Osteocyte (in vitro differentiated cells): ENCODE measurements at regions not wholly inside any gene's neighbourhood (a gene's known extent, or its start where the extent isn't known, plus 50 kb on each side); places are given as distances from the start of the nearest gene placed in this dataset.

Source experiments
- DNase-seq: peaks from one replicate; pipeline ENCODE4 v3.0.0; 2021; ENCODE audit warnings: mixed read lengths; ENCODE audit not compliant: unreplicated experiment; ENCODE audit errors: extremely low spot score
- H3K27ac Mint-ChIP-seq: one replicate; pipeline ENCODE4 v1.8.0; 2021; ENCODE audit warnings: mild to moderate bottlenecking, mixed read lengths; ENCODE audit not compliant: unreplicated experiment
- H3K27me3 Mint-ChIP-seq: one replicate; pipeline ENCODE4 v1.8.0; 2021; ENCODE audit warnings: mixed read lengths; ENCODE audit not compliant: unreplicated experiment
- H3K36me3 Mint-ChIP-seq: one replicate; pipeline ENCODE4 v1.8.0; 2021; ENCODE audit warnings: mixed read lengths; ENCODE audit not compliant: unreplicated experiment
- H3K4me1 Mint-ChIP-seq: one replicate; pipeline ENCODE4 v1.8.0; 2021; ENCODE audit warnings: mixed read lengths; ENCODE audit not compliant: unreplicated experiment
- H3K4me3 Mint-ChIP-seq: one replicate; pipeline ENCODE4 v1.8.0; 2021; ENCODE audit warnings: mild to moderate bottlenecking, moderate library complexity, mixed read lengths; ENCODE audit not compliant: unreplicated experiment
- H3K9me3 Mint-ChIP-seq: one replicate; pipeline ENCODE4 v1.8.0; 2021; ENCODE audit warnings: mixed read lengths; ENCODE audit not compliant: unreplicated experiment
- TF ChIP-seq, protein P1 (sequence below): fragments of 200-600 bp; sonication (generic); IDR thresholded peaks from 2 replicates; pipeline ENCODE4 v1.5.0; 2021; ENCODE audit warnings: antibody characterized with exemption, mild to moderate bottlenecking, moderate library complexity

DNA sequence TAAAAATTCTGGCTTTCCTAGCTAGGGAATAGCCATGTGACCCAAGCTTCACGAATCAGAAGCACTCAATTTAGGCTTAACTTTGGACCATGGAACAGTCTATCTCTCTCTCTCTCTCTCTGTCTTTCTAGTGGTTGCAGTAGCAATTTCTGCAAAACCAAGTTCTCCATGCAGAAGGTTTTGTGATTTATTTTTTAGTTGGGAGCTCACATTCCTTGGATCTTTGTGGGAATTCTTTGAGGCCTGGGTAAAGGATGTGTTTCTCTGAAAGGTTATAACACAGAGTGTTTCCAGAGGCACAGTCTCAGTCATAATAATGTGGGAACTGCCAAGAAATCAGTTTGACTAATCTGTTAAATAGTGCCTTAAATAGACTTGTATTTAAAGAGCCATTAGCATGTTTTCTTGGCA, 112.3 kb upstream of the COL11A1 start:
- TF ChIP-seq, protein P1, sequence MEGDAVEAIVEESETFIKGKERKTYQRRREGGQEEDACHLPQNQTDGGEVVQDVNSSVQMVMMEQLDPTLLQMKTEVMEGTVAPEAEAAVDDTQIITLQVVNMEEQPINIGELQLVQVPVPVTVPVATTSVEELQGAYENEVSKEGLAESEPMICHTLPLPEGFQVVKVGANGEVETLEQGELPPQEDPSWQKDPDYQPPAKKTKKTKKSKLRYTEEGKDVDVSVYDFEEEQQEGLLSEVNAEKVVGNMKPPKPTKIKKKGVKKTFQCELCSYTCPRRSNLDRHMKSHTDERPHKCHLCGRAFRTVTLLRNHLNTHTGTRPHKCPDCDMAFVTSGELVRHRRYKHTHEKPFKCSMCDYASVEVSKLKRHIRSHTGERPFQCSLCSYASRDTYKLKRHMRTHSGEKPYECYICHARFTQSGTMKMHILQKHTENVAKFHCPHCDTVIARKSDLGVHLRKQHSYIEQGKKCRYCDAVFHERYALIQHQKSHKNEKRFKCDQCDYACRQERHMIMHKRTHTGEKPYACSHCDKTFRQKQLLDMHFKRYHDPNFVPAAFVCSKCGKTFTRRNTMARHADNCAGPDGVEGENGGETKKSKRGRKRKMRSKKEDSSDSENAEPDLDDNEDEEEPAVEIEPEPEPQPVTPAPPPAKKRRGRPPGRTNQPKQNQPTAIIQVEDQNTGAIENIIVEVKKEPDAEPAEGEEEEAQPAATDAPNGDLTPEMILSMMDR: no peak
- H3K27me3 Mint-ChIP-seq: no peaks in the 10 kb centered on the region
- DNase-seq: no peak
- H3K27ac Mint-ChIP-seq: peak overlapping the region; percentile 72
- no peak overlapping the region for H3K4me3 Mint-ChIP-seq
- H3K36me3 Mint-ChIP-seq: no peaks in the 10 kb centered on the region
- no peaks in the 10 kb centered on the region for H3K9me3 Mint-ChIP-seq
- peaks cover 34% of the 10 kb centered on the region for H3K4me1 Mint-ChIP-seq

DNA sequence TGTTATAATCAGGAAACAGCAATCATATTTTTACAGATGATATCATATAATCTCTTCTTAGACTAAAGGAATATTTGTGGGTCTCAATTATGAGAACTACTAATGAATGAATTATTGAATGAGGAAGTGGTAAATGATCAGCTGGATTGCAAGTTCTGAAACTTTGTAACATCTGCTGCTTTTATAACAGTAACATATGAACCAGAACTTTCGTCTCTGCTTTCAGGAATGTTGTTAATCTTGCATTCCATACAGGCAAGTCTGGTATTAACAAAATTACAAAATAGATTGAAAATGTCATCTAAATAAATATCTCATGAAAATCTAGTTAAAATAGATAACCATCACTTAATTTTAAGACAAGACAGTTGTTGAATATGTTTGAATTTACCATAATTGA, 110.5 kb upstream of the COL11A1 start:
- Mint-ChIP-seq H3K27me3 (no peaks in the 10 kb centered on the region), H3K27ac (no peak overlapping the region), H3K4me3 (no peak overlapping the region), H3K4me1 (peaks cover 34% of the 10 kb centered on the region), H3K9me3 (no peaks in the 10 kb centered on the region), H3K36me3 (peaks cover 2% of the 10 kb centered on the region)
- TF ChIP-seq, protein P1: no peak
- DNase-seq: no peak

DNA sequence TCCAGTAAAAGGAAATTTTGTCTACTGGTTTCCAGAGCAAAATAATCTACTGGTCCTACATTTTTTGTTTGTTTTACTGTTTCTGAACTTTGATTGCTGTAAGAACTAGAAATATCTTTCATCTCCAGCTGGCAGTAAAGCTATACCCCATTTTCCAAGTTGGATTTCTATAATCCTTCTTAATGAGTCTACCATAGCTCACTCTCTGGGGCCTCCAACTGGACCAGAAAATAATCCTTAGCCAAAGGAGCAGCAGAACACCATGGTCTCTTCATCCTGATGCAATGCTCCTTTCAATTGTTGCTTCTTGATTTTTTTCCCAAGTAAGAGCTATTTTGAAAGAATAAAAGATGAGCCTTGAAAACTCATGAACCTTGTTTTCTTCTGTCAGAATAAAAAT, 110.0 kb upstream of the COL11A1 start:
- no peaks in the 10 kb centered on the region for H3K9me3 Mint-ChIP-seq
- no peak for DNase-seq
- no peak overlapping the region for H3K4me3 Mint-ChIP-seq
- H3K27ac Mint-ChIP-seq: no peak overlapping the region
- H3K36me3 Mint-ChIP-seq: peaks cover 2% of the 10 kb centered on the region
- H3K27me3 Mint-ChIP-seq: no peaks in the 10 kb centered on the region
- H3K4me1 Mint-ChIP-seq: peaks cover 34% of the 10 kb centered on the region
- TF ChIP-seq, protein P1: no peak

DNA sequence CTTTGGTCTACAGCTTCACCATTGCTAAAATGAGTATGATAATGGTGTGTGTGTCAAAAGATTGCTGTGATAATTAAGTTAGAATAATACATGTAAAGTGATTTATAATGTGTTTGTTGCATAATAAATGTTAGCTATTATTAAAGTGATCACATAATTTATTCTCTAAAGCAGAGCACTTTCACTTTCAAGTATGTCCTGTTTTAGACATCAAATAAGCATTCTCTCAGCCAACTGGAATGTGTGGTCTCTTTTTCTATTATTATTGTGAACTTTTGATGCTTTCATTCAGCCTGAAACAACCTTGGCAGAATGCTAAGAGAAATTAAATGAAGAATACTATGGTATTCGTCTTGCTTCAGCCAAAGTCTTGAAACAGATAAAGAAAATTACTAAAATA, 102.8 kb upstream of the COL11A1 start:
- peaks cover 16% of the 10 kb centered on the region for H3K4me1 Mint-ChIP-seq
- H3K27me3 Mint-ChIP-seq: no peaks in the 10 kb centered on the region
- DNase-seq: no peak
- H3K27ac Mint-ChIP-seq: peak overlapping the region; percentile 35
- TF ChIP-seq, protein P1: no peak
- H3K9me3 Mint-ChIP-seq: no peaks in the 10 kb centered on the region
- H3K4me3 Mint-ChIP-seq: no peak overlapping the region
- H3K36me3 Mint-ChIP-seq: peaks cover 2% of the 10 kb centered on the region

DNA sequence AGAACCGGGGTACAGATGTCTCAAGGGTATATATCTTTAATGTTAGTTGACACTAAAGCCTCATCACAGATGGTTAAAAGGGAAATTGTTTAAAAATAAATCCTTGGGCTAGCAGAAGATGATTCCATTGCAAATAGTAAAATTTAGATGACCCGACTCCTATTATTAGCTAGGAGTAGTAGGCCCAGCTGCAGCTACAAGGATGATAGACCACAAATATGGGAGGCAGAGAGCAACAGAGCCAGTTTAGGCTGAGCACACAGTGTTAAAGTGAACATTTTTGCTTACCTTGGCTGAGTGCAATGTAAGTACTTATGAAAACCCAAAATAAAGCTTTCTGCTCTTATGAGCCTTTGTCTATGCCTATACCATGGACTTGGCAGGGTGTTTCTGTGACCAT, 100.5 kb upstream of the COL11A1 start:
- H3K4me1 Mint-ChIP-seq: peaks cover 19% of the 10 kb centered on the region
- no peak overlapping the region for H3K4me3 Mint-ChIP-seq
- TF ChIP-seq, protein P1: no peak
- H3K9me3 Mint-ChIP-seq: no peaks in the 10 kb centered on the region
- H3K27me3 Mint-ChIP-seq: no peaks in the 10 kb centered on the region
- no peak for DNase-seq
- H3K27ac Mint-ChIP-seq: no peak overlapping the region
- no peaks in the 10 kb centered on the region for H3K36me3 Mint-ChIP-seq
